ENCODE measurements at regions not wholly inside any gene's neighbourhood (a gene's known extent, or its start where the extent isn't known, plus 50 kb on each side); places are given as distances from the start of the nearest gene placed in this dataset.

- TF ChIP-seq, protein P1, sequence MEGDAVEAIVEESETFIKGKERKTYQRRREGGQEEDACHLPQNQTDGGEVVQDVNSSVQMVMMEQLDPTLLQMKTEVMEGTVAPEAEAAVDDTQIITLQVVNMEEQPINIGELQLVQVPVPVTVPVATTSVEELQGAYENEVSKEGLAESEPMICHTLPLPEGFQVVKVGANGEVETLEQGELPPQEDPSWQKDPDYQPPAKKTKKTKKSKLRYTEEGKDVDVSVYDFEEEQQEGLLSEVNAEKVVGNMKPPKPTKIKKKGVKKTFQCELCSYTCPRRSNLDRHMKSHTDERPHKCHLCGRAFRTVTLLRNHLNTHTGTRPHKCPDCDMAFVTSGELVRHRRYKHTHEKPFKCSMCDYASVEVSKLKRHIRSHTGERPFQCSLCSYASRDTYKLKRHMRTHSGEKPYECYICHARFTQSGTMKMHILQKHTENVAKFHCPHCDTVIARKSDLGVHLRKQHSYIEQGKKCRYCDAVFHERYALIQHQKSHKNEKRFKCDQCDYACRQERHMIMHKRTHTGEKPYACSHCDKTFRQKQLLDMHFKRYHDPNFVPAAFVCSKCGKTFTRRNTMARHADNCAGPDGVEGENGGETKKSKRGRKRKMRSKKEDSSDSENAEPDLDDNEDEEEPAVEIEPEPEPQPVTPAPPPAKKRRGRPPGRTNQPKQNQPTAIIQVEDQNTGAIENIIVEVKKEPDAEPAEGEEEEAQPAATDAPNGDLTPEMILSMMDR (IDR thresholded peaks at IDR 0.05), result no peak
- WGBS (ENCODE audit: insufficient coverage), result 100% methylated on average over 2 of the region's 5 CpGs
- no peak overlapping the region for H3K9ac ChIP-seq (ENCODE audit: insufficient read depth, low read length, poor library complexity, severe bottlenecking)
- no peaks in the 10 kb centered on the region for H3K79me2 ChIP-seq (ENCODE audit: insufficient read depth, low read length)
- H3K9me3 Mint-ChIP-seq, result no peaks in the 10 kb centered on the region
- no peaks in the 10 kb centered on the region for H3K36me3 ChIP-seq (replicated peaks in 1 of 2; ENCODE audit: control insufficient read depth in 1 of 2, insufficient read depth in 2 of 2, low read length in 2 of 2)
- intact Hi-C loops (cut with micrococcal nuclease), result no loop called here
- H2AFZ ChIP-seq (ENCODE audit: insufficient read depth, low read depth, low read length, poor library complexity, severe bottlenecking), result no peak overlapping the region
- H3K4me1 ChIP-seq (ENCODE audit: control insufficient read depth in 1 of 2, insufficient read depth in 2 of 2, low read length in 2 of 2), result no peaks in the 10 kb centered on the region
- H3K4me3 Mint-ChIP-seq, result no peak overlapping the region
- H3K27me3 ChIP-seq (ENCODE audit: control insufficient read depth in 2 of 2, insufficient read depth in 2 of 2, low read length in 2 of 2), result no peaks in the 10 kb centered on the region
- H4K20me1 ChIP-seq (ENCODE audit: insufficient read depth, low read length), result no peaks in the 10 kb centered on the region
- H3K9me3 ChIP-seq (replicated peaks in 1 of 2; ENCODE audit: control insufficient read depth in 1 of 2, insufficient read depth in 1 of 2, low read length in 2 of 2), result no peaks in the 10 kb centered on the region
- H3K4me2 ChIP-seq (replicated peaks; ENCODE audit: extremely low read depth, low read length, poor library complexity, severe bottlenecking), result no peak overlapping the region
- no peak for DNase-seq
- H3K4me3 ChIP-seq (replicated peaks in 1 of 3; ENCODE audit: low read depth in 2 of 3, low read length in 3 of 3), result no peak overlapping the region
- no peaks in the 10 kb centered on the region for H3K36me3 Mint-ChIP-seq
- no peak overlapping the region for H3K27ac ChIP-seq (ENCODE audit: low read depth in 1 of 2, low read length in 2 of 2)
- H3K4me1 Mint-ChIP-seq, result no peaks in the 10 kb centered on the region
- H3K27ac Mint-ChIP-seq, result no peak overlapping the region
- H3K27me3 Mint-ChIP-seq (ENCODE audit: low read depth in 3 of 3), result peaks cover 0 to 1% (median 0%) of the 10 kb centered on the region in 3 donors
Measured at GRCh38 chr3:151999936-152000335, 126.5 kb downstream of the SUCNR1 start.

DNA sequence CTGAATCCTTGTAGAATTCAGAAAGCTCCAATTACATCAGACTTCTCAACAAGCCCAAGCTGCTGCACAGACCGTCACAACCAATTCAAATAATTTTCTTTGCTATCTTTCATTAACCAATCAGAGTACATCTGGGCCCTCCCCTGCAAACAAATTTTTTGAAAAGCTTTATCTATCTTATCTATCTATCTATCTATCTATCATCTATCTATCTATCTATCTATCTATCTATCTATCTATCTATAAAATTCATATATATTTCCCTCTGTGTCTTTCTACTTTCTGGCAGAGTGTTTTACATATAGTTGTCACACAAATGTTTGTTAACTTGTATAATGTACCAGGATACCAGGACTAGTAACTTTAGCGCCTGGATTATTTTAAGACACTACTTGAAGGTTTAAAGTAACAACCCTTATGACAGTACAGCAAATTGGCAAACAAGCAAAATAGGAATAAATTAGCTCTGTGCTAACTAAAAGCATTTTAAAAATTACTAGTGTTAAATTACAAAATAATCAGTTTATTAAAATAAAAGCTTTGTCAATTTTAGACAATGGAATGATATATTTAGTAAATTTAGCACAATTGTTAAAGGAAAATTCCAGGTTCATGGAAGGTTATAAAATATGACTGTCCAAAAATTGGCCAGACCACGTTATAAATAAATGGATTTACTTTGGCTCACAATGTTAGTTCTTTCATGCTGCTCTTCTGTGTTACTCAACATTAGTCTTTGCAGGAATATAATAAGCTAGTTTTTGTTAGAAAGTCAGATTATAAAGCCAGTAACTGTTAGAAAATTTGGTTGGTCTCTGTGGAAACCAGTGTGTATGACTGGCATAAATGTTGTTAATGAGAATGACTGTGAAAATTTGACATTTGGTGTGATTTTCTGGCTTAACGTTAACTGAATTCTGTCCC is 138.6 kb downstream of the SUCNR1 start:
- Histone ChIP-seq H3K9me3 (replicated peaks in 1 of 2; ENCODE audit: control insufficient read depth in 1 of 2, insufficient read depth in 1 of 2, low read length in 2 of 2) (no peaks in the 10 kb centered on the region), H3K4me1 (ENCODE audit: control insufficient read depth in 1 of 2, insufficient read depth in 2 of 2, low read length in 2 of 2) (no peaks in the 10 kb centered on the region), H3K4me3 (replicated peaks in 1 of 3; ENCODE audit: low read depth in 2 of 3, low read length in 3 of 3) (no peak overlapping the region), H3K27ac (ENCODE audit: low read depth in 1 of 2, low read length in 2 of 2) (no peak overlapping the region), H3K36me3 (replicated peaks in 1 of 2; ENCODE audit: control insufficient read depth in 1 of 2, insufficient read depth in 2 of 2, low read length in 2 of 2) (no peaks in the 10 kb centered on the region), H3K79me2 (ENCODE audit: insufficient read depth, low read length) (no peaks in the 10 kb centered on the region), H2AFZ (ENCODE audit: insufficient read depth, low read depth, low read length, poor library complexity, severe bottlenecking) (no peak overlapping the region), H3K9ac (ENCODE audit: insufficient read depth, low read length, poor library complexity, severe bottlenecking) (no peak overlapping the region), H4K20me1 (ENCODE audit: insufficient read depth, low read length) (no peaks in the 10 kb centered on the region), H3K27me3 (ENCODE audit: control insufficient read depth in 2 of 2, insufficient read depth in 2 of 2, low read length in 2 of 2) (no peaks in the 10 kb centered on the region), H3K4me2 (replicated peaks; ENCODE audit: extremely low read depth, low read length, poor library complexity, severe bottlenecking) (no peak overlapping the region)
- Mint-ChIP-seq H3K4me3 (no peak overlapping the region), H3K36me3 (no peaks in the 10 kb centered on the region), H3K9me3 (peaks cover 0 to 3% (median 0%) of the 10 kb centered on the region in 7 donors), H3K27ac (no peak overlapping the region), H3K4me1 (no peaks in the 10 kb centered on the region), H3K27me3 (ENCODE audit: low read depth in 3 of 3) (no peaks in the 10 kb centered on the region)
- TF ChIP-seq, protein P1 (IDR thresholded peaks at IDR 0.05), result no peak
- WGBS (ENCODE audit: insufficient coverage), result 92% methylated on average over 2 of the region's 4 CpGs
- intact Hi-C loops (cut with micrococcal nuclease), result no loop called here
- no peak for DNase-seq

Data from CD14-positive monocyte (primary cell).